Tibial nerve (tissue), 3 donors: ENCODE measurements at regions not wholly inside any gene's neighbourhood (a gene's known extent, or its start where the extent isn't known, plus 50 kb on each side); places are given as distances from the start of the nearest gene placed in this dataset.

Source experiments
- CTCF ChIP-seq, 5 experiments: fragments of 200-600 bp in 3 of 5; fragments of 450-650 bp in 2 of 5; sonication (generic) in 3 of 5; IDR thresholded peaks; one replicate each; pipeline ENCODE4 v1.5.1; 2016 to 2019; ENCODE audit warnings: antibody characterized with exemption in 5 of 5, mild to moderate bottlenecking in 3 of 5, moderate library complexity in 2 of 5
- POLR2A ChIP-seq, 2 donors: fragments of 450-650 bp; IDR thresholded peaks; one replicate each; pipeline ENCODE4 v1.6.1; 2017; ENCODE audit warnings: antibody characterized with exemption in 2 of 2, mild to moderate bottlenecking in 2 of 2, moderate library complexity in 2 of 2

- TF ChIP-seq POLR2A (IDR thresholded peaks at IDR 0.05) = no peak
- no peak for TF ChIP-seq CTCF (IDR thresholded peaks at IDR 0.05)
These were observed 112.1 kb upstream of the FRMD6 start for GRCh38 chr14:51539571-51540037.
